SK-N-SH treated with all-trans-retinoic acid at 6 μM for 48 hours (cell line): ENCODE measurements at regions not wholly inside any gene's neighbourhood (a gene's known extent, or its start where the extent isn't known, plus 50 kb on each side); places are given as distances from the start of the nearest gene placed in this dataset.

Experiments
- ATAC-seq: fragments of 200-7000 bp; cut with Tn5 transposase; 3 replicates; pipeline ENCODE4 v1.9.1; 2020; ENCODE audit warnings: mild to moderate bottlenecking, moderate library complexity
- ARNTL ChIP-seq: fragments of 450-650 bp; formaldehyde crosslinking; IDR thresholded peaks from 2 replicates; pipeline ENCODE4 v1.5.0; 2020; ENCODE audit warnings: low read depth, mild to moderate bottlenecking, moderate library complexity, borderline replicate concordance
- BACH2 ChIP-seq: fragments of 250-450 bp; sonication (Bioruptor Pico); IDR thresholded peaks from 2 replicates; pipeline ENCODE4 v1.9.0; 2021; ENCODE audit warnings: mild to moderate bottlenecking, borderline replicate concordance
- CSDC2 ChIP-seq: fragments of 250-450 bp; sonication (Bioruptor Pico); IDR thresholded peaks from 2 replicates; pipeline ENCODE4 v1.5.0; 2020; ENCODE audit warnings: mild to moderate bottlenecking, moderate library complexity
- CSRNP3 ChIP-seq: fragments of 250-450 bp; sonication (Bioruptor Pico); IDR thresholded peaks from 2 replicates; pipeline ENCODE4 v1.5.1; 2021; ENCODE audit warnings: mild to moderate bottlenecking, moderate library complexity
- ESRRG ChIP-seq: fragments of 250-450 bp; sonication (Bioruptor Pico); IDR thresholded peaks from 2 replicates; pipeline ENCODE4 v1.6.1; 2021; ENCODE audit warnings: mild to moderate bottlenecking
- GLIS3 ChIP-seq: fragments of 250-450 bp; sonication (Bioruptor Pico); IDR thresholded peaks from 2 replicates; pipeline ENCODE4 v1.5.0; 2020; ENCODE audit warnings: mild to moderate bottlenecking, moderate library complexity
- ISL1 ChIP-seq: fragments of 250-450 bp; sonication (Bioruptor Pico); IDR thresholded peaks from 2 replicates; pipeline ENCODE4 v2.1.2; 2022; ENCODE audit warnings: mild to moderate bottlenecking, moderate library complexity
- OSR1 ChIP-seq: fragments of 250-450 bp; sonication (Bioruptor Pico); IDR thresholded peaks from 2 replicates; pipeline ENCODE4 v1.8.0; 2022; ENCODE audit warnings: moderate library complexity, mild to moderate bottlenecking, inconsistent platforms
- PPARA ChIP-seq: fragments of 250-450 bp; sonication (Bioruptor Pico); IDR thresholded peaks from 2 replicates; pipeline ENCODE4 v1.5.0; 2020; ENCODE audit warnings: mild to moderate bottlenecking, borderline replicate concordance
- RARB ChIP-seq: fragments of 250-450 bp; sonication (Bioruptor Pico); IDR thresholded peaks from 2 replicates; pipeline ENCODE4 v1.8.0; 2021; ENCODE audit warnings: mild to moderate bottlenecking, moderate library complexity
- SNAI2 ChIP-seq: fragments of 250-450 bp; sonication (Bioruptor Pico); IDR thresholded peaks from 2 replicates; pipeline ENCODE4 v1.5.0; 2020; ENCODE audit warnings: mild to moderate bottlenecking, moderate library complexity
- TCF4 ChIP-seq: fragments of 250-450 bp; sonication (Bioruptor Pico); IDR thresholded peaks from 2 replicates; pipeline ENCODE4 v1.8.0; 2021; ENCODE audit warnings: mild to moderate bottlenecking, moderate library complexity, borderline replicate concordance
- TOX ChIP-seq: fragments of 250-450 bp; sonication (Bioruptor Pico); IDR thresholded peaks from 2 replicates; pipeline ENCODE4 v1.8.0; 2021; ENCODE audit warnings: mild to moderate bottlenecking, moderate library complexity, borderline replicate concordance
- TSHZ2 ChIP-seq: fragments of 250-450 bp; sonication (Bioruptor Pico); IDR thresholded peaks from 2 replicates; pipeline ENCODE4 v1.5.0; 2020; ENCODE audit warnings: mild to moderate bottlenecking, moderate library complexity
- ZC3H10 ChIP-seq: fragments of 250-450 bp; sonication (Bioruptor Pico); IDR thresholded peaks from 2 replicates; pipeline ENCODE4 v1.5.1; 2021; ENCODE audit warnings: mild to moderate bottlenecking, moderate library complexity
- ZFP3 ChIP-seq: fragments of 250-450 bp; sonication (Bioruptor Pico); IDR thresholded peaks from 2 replicates; pipeline ENCODE4 v1.5.0; 2020; ENCODE audit warnings: mild to moderate bottlenecking, moderate library complexity
- ZFP30 ChIP-seq: fragments of 450-650 bp; formaldehyde crosslinking; IDR thresholded peaks from 2 replicates; pipeline ENCODE4 v1.5.0; 2022; ENCODE audit warnings: mild to moderate bottlenecking, moderate library complexity
- ZNF565 ChIP-seq: fragments of 450-650 bp; formaldehyde crosslinking; conservative IDR thresholded peaks from 2 replicates; pipeline ENCODE4 v1.5.0; 2020; ENCODE audit warnings: low read depth, mild to moderate bottlenecking, moderate library complexity
- ZNF70 ChIP-seq: fragments of 450-650 bp; formaldehyde crosslinking; IDR thresholded peaks from 2 replicates; pipeline ENCODE4 v1.5.0; 2020; ENCODE audit warnings: mild to moderate bottlenecking, moderate library complexity
- ZNF8 ChIP-seq: fragments of 450-650 bp; formaldehyde crosslinking; IDR thresholded peaks from 2 replicates; pipeline ENCODE4 v1.5.0; 2020; ENCODE audit warnings: mild to moderate bottlenecking, moderate library complexity
- TF ChIP-seq, protein P1 (sequence below): fragments of 250-450 bp; sonication (Bioruptor Pico); IDR thresholded peaks from 2 replicates; pipeline ENCODE4 v1.8.0; 2021; ENCODE audit warnings: low read depth, mild to moderate bottlenecking, moderate library complexity, borderline replicate concordance
- TF ChIP-seq, protein P2 (sequence below): fragments of 250-450 bp; sonication (Bioruptor Pico); IDR thresholded peaks from 2 replicates; pipeline ENCODE4 v1.8.0; 2020; ENCODE audit warnings: mild to moderate bottlenecking, moderate library complexity, borderline replicate concordance

- no peak for ATAC-seq
- TF ChIP-seq ZFP3 (no peak), CSRNP3 (CRISPR knock-in tag) (no peak), CSDC2 (CRISPR knock-in tag) (no peak), ISL1 (CRISPR knock-in tag) (no peak), ARNTL (CRISPR knock-in tag) (no peak)
Measured at GRCh38 chr1:55990007-55990406, 589.4 kb downstream of the PLPP3 start.

DNA sequence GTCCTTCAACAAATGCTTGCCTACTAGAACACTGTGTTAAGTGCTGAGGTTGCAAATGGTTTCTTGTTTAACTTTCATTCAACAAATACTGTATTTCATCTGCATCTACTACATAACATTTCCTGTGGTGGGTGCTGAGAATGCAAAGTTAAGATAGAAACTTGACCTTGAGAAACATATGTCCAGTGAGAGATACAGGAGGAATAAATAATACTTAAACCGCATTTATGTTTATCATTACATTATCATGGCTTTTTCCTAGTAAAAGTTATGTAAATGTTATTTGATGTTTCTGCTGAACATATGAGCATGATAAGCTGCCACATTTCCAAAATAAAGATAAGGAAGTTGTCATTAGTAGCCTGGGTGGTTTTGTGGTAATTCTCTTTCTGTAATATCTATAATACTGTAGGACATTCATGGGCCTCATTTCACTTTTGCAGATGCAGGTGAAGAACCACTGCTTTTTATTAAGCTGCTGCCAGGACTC, 590.4 kb downstream of the PLPP3 start:
- ATAC-seq: no peak
- TF ChIP-seq TOX (CRISPR knock-in tag): no peak
- TF ChIP-seq BACH2 (CRISPR knock-in tag): no peak
- 0 out of 2 replicates have a peak, but pooled peaks have one; percentile 29 for TF ChIP-seq TSHZ2 (CRISPR knock-in tag)
- no peak for TF ChIP-seq RARB (CRISPR knock-in tag)
- no peak for TF ChIP-seq ESRRG (CRISPR knock-in tag)
- TF ChIP-seq TCF4 (CRISPR knock-in tag): peak; percentile 67
- TF ChIP-seq SNAI2 (CRISPR knock-in tag): no peak
- TF ChIP-seq, protein P1, sequence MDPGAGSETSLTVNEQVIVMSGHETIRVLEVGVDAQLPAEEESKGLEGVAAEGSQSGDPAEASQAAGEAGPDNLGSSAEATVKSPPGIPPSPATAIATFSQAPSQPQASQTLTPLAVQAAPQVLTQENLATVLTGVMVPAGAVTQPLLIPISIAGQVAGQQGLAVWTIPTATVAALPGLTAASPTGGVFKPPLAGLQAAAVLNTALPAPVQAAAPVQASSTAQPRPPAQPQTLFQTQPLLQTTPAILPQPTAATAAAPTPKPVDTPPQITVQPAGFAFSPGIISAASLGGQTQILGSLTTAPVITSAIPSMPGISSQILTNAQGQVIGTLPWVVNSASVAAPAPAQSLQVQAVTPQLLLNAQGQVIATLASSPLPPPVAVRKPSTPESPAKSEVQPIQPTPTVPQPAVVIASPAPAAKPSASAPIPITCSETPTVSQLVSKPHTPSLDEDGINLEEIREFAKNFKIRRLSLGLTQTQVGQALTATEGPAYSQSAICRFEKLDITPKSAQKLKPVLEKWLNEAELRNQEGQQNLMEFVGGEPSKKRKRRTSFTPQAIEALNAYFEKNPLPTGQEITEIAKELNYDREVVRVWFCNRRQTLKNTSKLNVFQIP (CRISPR knock-in tag): no peak
- no peak for TF ChIP-seq ISL1 (CRISPR knock-in tag)
- no peak for TF ChIP-seq GLIS3 (CRISPR knock-in tag)
- no peak for TF ChIP-seq PPARA (CRISPR knock-in tag)
- no peak for TF ChIP-seq ZFP3
- no peak for TF ChIP-seq ZNF70 (CRISPR knock-in tag)
- TF ChIP-seq, all 23 proteins: peak for 2

- ATAC-seq: no peak
- TF ChIP-seq ESRRG (CRISPR knock-in tag) (no peak), TOX (CRISPR knock-in tag) (no peak), ZFP3 (no peak), CSRNP3 (CRISPR knock-in tag) (no peak), RARB (CRISPR knock-in tag) (no peak), ZFP30 (CRISPR knock-in tag) (no peak), ZNF565 (CRISPR knock-in tag) (no peak), GLIS3 (CRISPR knock-in tag) (no peak), OSR1 (CRISPR knock-in tag) (no peak), ZNF8 (no peak), ZC3H10 (no peak), BACH2 (CRISPR knock-in tag) (no peak), TCF4 (CRISPR knock-in tag) (no peak), SNAI2 (CRISPR knock-in tag) (no peak)
- TF ChIP-seq, protein P1 (CRISPR knock-in tag): no peak
- TF ChIP-seq, protein P2, sequence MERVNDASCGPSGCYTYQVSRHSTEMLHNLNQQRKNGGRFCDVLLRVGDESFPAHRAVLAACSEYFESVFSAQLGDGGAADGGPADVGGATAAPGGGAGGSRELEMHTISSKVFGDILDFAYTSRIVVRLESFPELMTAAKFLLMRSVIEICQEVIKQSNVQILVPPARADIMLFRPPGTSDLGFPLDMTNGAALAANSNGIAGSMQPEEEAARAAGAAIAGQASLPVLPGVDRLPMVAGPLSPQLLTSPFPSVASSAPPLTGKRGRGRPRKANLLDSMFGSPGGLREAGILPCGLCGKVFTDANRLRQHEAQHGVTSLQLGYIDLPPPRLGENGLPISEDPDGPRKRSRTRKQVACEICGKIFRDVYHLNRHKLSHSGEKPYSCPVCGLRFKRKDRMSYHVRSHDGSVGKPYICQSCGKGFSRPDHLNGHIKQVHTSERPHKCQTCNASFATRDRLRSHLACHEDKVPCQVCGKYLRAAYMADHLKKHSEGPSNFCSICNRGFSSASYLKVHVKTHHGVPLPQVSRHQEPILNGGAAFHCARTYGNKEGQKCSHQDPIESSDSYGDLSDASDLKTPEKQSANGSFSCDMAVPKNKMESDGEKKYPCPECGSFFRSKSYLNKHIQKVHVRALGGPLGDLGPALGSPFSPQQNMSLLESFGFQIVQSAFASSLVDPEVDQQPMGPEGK (CRISPR knock-in tag): no peak
Measured at GRCh38 chr1:55987491-55988249, 591.7 kb downstream of the PLPP3 start.
